ENCODE measurements at regions not wholly inside any gene's neighbourhood (a gene's known extent, or its start where the extent isn't known, plus 50 kb on each side); places are given as distances from the start of the nearest gene placed in this dataset.

DNA sequence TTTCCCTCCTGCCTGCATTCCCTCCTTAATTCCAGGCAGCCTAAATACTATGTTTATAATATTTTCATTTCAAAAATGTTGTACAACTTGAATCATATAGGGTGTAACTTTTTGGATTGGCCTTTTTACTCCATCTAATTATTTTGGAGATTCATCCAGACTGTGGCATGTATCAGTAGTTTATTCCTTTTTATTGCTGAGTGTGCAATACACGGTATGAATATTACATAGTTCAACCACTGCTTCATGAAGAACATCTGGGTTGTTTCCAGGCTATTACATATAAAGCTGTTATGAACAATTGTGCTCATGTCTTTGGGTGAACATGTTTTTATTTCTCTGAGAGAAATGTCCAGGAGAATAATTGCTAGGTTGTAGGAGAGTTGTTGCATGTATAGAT, 253.5 kb upstream of the SLC35B3 start:
- TF ChIP-seq YY1 (IDR thresholded peaks at IDR 0.05; ENCODE audit: extremely low read depth, insufficient replicate concordance, low read depth, low read length) (no peak), RAD21 (IDR thresholded peaks at IDR 0.05; ENCODE audit: low read depth) (no peak), POLR2AphosphoS5 (IDR thresholded peaks at IDR 0.05; ENCODE audit: low read depth, low read length) (no peak), EGR1 (IDR thresholded peaks at IDR 0.05; ENCODE audit: low read depth) (no peak)
- TF ChIP-seq, protein P1, sequence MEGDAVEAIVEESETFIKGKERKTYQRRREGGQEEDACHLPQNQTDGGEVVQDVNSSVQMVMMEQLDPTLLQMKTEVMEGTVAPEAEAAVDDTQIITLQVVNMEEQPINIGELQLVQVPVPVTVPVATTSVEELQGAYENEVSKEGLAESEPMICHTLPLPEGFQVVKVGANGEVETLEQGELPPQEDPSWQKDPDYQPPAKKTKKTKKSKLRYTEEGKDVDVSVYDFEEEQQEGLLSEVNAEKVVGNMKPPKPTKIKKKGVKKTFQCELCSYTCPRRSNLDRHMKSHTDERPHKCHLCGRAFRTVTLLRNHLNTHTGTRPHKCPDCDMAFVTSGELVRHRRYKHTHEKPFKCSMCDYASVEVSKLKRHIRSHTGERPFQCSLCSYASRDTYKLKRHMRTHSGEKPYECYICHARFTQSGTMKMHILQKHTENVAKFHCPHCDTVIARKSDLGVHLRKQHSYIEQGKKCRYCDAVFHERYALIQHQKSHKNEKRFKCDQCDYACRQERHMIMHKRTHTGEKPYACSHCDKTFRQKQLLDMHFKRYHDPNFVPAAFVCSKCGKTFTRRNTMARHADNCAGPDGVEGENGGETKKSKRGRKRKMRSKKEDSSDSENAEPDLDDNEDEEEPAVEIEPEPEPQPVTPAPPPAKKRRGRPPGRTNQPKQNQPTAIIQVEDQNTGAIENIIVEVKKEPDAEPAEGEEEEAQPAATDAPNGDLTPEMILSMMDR (IDR thresholded peaks at IDR 0.05 in 2 of 3, conservative IDR thresholded peaks at IDR 0.05 in 1 of 3; ENCODE audit: borderline replicate concordance in 1 of 3, insufficient read depth in 1 of 3, low read depth in 2 of 3, low read length in 2 of 3), result no peak
